Osteoblast (primary cell): ENCODE measurements at regions not wholly inside any gene's neighbourhood (a gene's known extent, or its start where the extent isn't known, plus 50 kb on each side); places are given as distances from the start of the nearest gene placed in this dataset.

ENCODE experiments used
- DNase-seq: peaks from one replicate; pipeline ENCODE4 v3.0.0; 2011; ENCODE audit warnings: low spot score, mixed read lengths; ENCODE audit not compliant: insufficient read length; ENCODE audit errors: missing footprints
- H2AFZ ChIP-seq: 2 replicates; pipeline ENCODE4 v1.6.0; 2011; ENCODE audit warnings: mild to moderate bottlenecking, low read length
- H3K27ac ChIP-seq: 2 replicates; pipeline ENCODE4 v1.5.1; 2011; ENCODE audit warnings: mild to moderate bottlenecking, low read depth, low read length, moderate library complexity
- H3K27me3 ChIP-seq: 2 replicates; pipeline ENCODE4 v1.6.0; 2012; ENCODE audit warnings: mild to moderate bottlenecking, control low read depth, inconsistent platforms, low read length, moderate library complexity; ENCODE audit not compliant: insufficient read depth
- H3K36me3 ChIP-seq: 2 replicates; pipeline ENCODE4 v1.5.1; 2011; ENCODE audit warnings: mild to moderate bottlenecking, low read length, control low read depth, moderate library complexity; ENCODE audit not compliant: insufficient read depth
- H3K4me1 ChIP-seq: 2 replicates; pipeline ENCODE4 v1.5.1; 2011; ENCODE audit warnings: mild to moderate bottlenecking, low read length, control low read depth, moderate library complexity; ENCODE audit not compliant: insufficient read depth
- H3K4me2 ChIP-seq: 2 replicates; pipeline ENCODE4 v1.6.0; 2011; ENCODE audit warnings: mild to moderate bottlenecking, low read length; ENCODE audit not compliant: insufficient read depth
- H3K4me3 ChIP-seq: fragments of 200-600 bp; sonication (generic); 3 replicates; pipeline ENCODE4 v1.5.1; 2012; ENCODE audit warnings: mild to moderate bottlenecking, low read length, inconsistent platforms; ENCODE audit not compliant: insufficient read depth
- H3K79me2 ChIP-seq: 2 replicates; pipeline ENCODE4 v1.6.0; 2012; ENCODE audit warnings: mild to moderate bottlenecking, low read length, control low read depth, inconsistent platforms; ENCODE audit not compliant: insufficient read depth
- H3K9me3 ChIP-seq: 2 replicates; pipeline ENCODE4 v1.5.1; 2011; ENCODE audit warnings: low read depth, low read length, control low read depth
- H4K20me1 ChIP-seq: 2 replicates; pipeline ENCODE4 v1.6.0; 2012; ENCODE audit warnings: mild to moderate bottlenecking, low read length, control low read depth; ENCODE audit not compliant: insufficient read depth
- CTCF ChIP-seq: IDR thresholded peaks from 2 replicates; pipeline ENCODE4 v1.5.1; 2011; ENCODE audit warnings: mild to moderate bottlenecking, low read depth, low read length, moderate library complexity; ENCODE audit errors: extremely low read depth

- Histone ChIP-seq H2AFZ (no peak overlapping the region), H3K79me2 (no peaks in the 10 kb centered on the region), H3K27ac (no peak overlapping the region), H4K20me1 (no peaks in the 10 kb centered on the region), H3K9me3 (peaks cover 3% of the 10 kb centered on the region), H3K36me3 (no peaks in the 10 kb centered on the region), H3K27me3 (no peaks in the 10 kb centered on the region), H3K4me1 (peaks cover 4% of the 10 kb centered on the region), H3K4me2 (no peak overlapping the region), H3K4me3 (no peak overlapping the region)
- no peak for DNase-seq
- TF ChIP-seq CTCF = no peak
Observed at GRCh38 chr1:29718791-29719190, 482.5 kb downstream of the PTPRU start.

- Histone ChIP-seq H3K4me1 (peaks cover 22% of the 10 kb centered on the region), H3K4me2 (no peak overlapping the region), H3K4me3 (no peak overlapping the region)
Observed at GRCh38 chr1:29716306-29716705, 480.0 kb downstream of the PTPRU start.

GRCh38 chr1:29713857-29714256, 477.5 kb downstream of the PTPRU start:
- H3K9me3 ChIP-seq = no peaks in the 10 kb centered on the region
- H3K36me3 ChIP-seq = no peaks in the 10 kb centered on the region
- H2AFZ ChIP-seq = no peak overlapping the region
- H3K4me3 ChIP-seq = no peak overlapping the region
- DNase-seq = no peak
- H3K79me2 ChIP-seq = no peaks in the 10 kb centered on the region
- TF ChIP-seq CTCF = peak; percentile 48
- no peak overlapping the region for H3K4me2 ChIP-seq
- H4K20me1 ChIP-seq = no peaks in the 10 kb centered on the region
- peaks cover 36% of the 10 kb centered on the region for H3K4me1 ChIP-seq
- no peak overlapping the region for H3K27ac ChIP-seq
- no peaks in the 10 kb centered on the region for H3K27me3 ChIP-seq

More at GRCh38 chr1:29716306-29716705, 480.0 kb downstream of the PTPRU start:
- no peak for TF ChIP-seq CTCF
- Histone ChIP-seq H3K9me3 (no peaks in the 10 kb centered on the region), H3K27me3 (no peaks in the 10 kb centered on the region), H4K20me1 (no peaks in the 10 kb centered on the region), H2AFZ (no peak overlapping the region), H3K27ac (no peak overlapping the region), H3K79me2 (no peaks in the 10 kb centered on the region), H3K36me3 (no peaks in the 10 kb centered on the region)
- DNase-seq = no peak

GRCh38 chr1:29712801-29713200, 476.5 kb downstream of the PTPRU start:
- H3K79me2 ChIP-seq = no peaks in the 10 kb centered on the region
- no peak overlapping the region for H3K4me2 ChIP-seq
- H4K20me1 ChIP-seq = no peaks in the 10 kb centered on the region
- no peaks in the 10 kb centered on the region for H3K27me3 ChIP-seq
- no peaks in the 10 kb centered on the region for H3K36me3 ChIP-seq
- TF ChIP-seq CTCF = no peak
- H3K9me3 ChIP-seq = no peaks in the 10 kb centered on the region
- no peak overlapping the region for H3K4me3 ChIP-seq
- DNase-seq = no peak
- H2AFZ ChIP-seq = no peak overlapping the region
- peaks cover 46% of the 10 kb centered on the region for H3K4me1 ChIP-seq
- peak overlapping the region; percentile 54 for H3K27ac ChIP-seq
